Activated T-cell treated with anti-CD3 and anti-CD28 coated beads, Interleukin-2, amount 50 U/mL, for 72 hours (primary cell): ENCODE measurements at regions not wholly inside any gene's neighbourhood (a gene's known extent, or its start where the extent isn't known, plus 50 kb on each side); places are given as distances from the start of the nearest gene placed in this dataset.

ENCODE experiments used
- ATAC-seq, 2 donors: fragments of 150-1000 bp; cut with Tn5 transposase; replicated peaks in 1 of 2; 2 replicates each; pipeline ENCODE4 v1.10.0; 2021; ENCODE audit warnings: moderate library complexity in 2 of 2, mild to moderate bottlenecking in 1 of 2
- DNase-seq, 2 donors: peaks; one replicate each; pipeline ENCODE4 v3.0.0; 2021 to 2022; ENCODE audit warnings: mixed read lengths in 1 of 2
- H3K27ac Mint-ChIP-seq: one replicate; pipeline ENCODE4 v1.8.0; 2022; ENCODE audit warnings: mild to moderate bottlenecking, moderate library complexity, mixed read lengths
- H3K27me3 Mint-ChIP-seq: one replicate; pipeline ENCODE4 v1.8.0; 2022; ENCODE audit warnings: low read depth, mixed read lengths
- H3K36me3 Mint-ChIP-seq, 2 donors: one replicate each; pipeline ENCODE4 v1.8.0; 2022; ENCODE audit warnings: mixed read lengths in 2 of 2, mild to moderate bottlenecking in 1 of 2; ENCODE audit not compliant: insufficient read depth in 2 of 2
- H3K4me1 Mint-ChIP-seq: one replicate; pipeline ENCODE4 v1.8.0; 2022; ENCODE audit warnings: low read depth, mixed read lengths
- H3K4me3 Mint-ChIP-seq, 2 donors: one replicate each; pipeline ENCODE4 v1.8.0; 2022; ENCODE audit warnings: mild to moderate bottlenecking in 2 of 2, mixed read lengths in 2 of 2, moderate library complexity in 2 of 2
- H3K9me3 Mint-ChIP-seq, 2 donors: one replicate each; pipeline ENCODE4 v1.8.0; 2022; ENCODE audit warnings: mixed read lengths in 2 of 2

GRCh38 chr9:78607853-78608252, 310.9 kb downstream of the PSAT1 start:
- H3K9me3 Mint-ChIP-seq = no peaks in the 10 kb centered on the region
- DNase-seq (no peak), ATAC-seq (no peak)
- no peaks in the 10 kb centered on the region for H3K27me3 Mint-ChIP-seq
- no peaks in the 10 kb centered on the region for H3K4me1 Mint-ChIP-seq
- no peak overlapping the region for H3K4me3 Mint-ChIP-seq
- no peaks in the 10 kb centered on the region for H3K36me3 Mint-ChIP-seq
- H3K27ac Mint-ChIP-seq = no peak overlapping the region

- Mint-ChIP-seq H3K4me3 (no peak overlapping the region), H3K4me1 (no peaks in the 10 kb centered on the region), H3K36me3 (no peaks in the 10 kb centered on the region), H3K27ac (no peak overlapping the region), H3K9me3 (no peaks in the 10 kb centered on the region), H3K27me3 (no peaks in the 10 kb centered on the region)
- no peak for DNase-seq
- no peak for ATAC-seq
Measured at GRCh38 chr9:78609450-78609849, 312.5 kb downstream of the PSAT1 start.

GRCh38 chr9:78612091-78612490, 315.2 kb downstream of the PSAT1 start:
- Mint-ChIP-seq H3K27me3 (no peaks in the 10 kb centered on the region), H3K9me3 (no peaks in the 10 kb centered on the region), H3K27ac (no peak overlapping the region), H3K36me3 (no peaks in the 10 kb centered on the region), H3K4me1 (no peaks in the 10 kb centered on the region), H3K4me3 (no peak overlapping the region)
- no peak for DNase-seq
- no peak for ATAC-seq

GRCh38 chr9:78613006-78613405, 316.1 kb downstream of the PSAT1 start:
- ATAC-seq = no peak

GRCh38 chr9:78614892-78615291, 318.0 kb downstream of the PSAT1 start:
- Mint-ChIP-seq H3K27ac (no peak overlapping the region), H3K4me3 (no peak overlapping the region), H3K36me3 (no peaks in the 10 kb centered on the region), H3K27me3 (no peaks in the 10 kb centered on the region), H3K9me3 (no peaks in the 10 kb centered on the region), H3K4me1 (no peaks in the 10 kb centered on the region)
- no peak for DNase-seq
- no peak for ATAC-seq

More at GRCh38 chr9:78613006-78613405, 316.1 kb downstream of the PSAT1 start:
- H3K4me3 Mint-ChIP-seq = no peak overlapping the region
- H3K4me1 Mint-ChIP-seq = no peaks in the 10 kb centered on the region
- no peaks in the 10 kb centered on the region for H3K27me3 Mint-ChIP-seq
- no peaks in the 10 kb centered on the region for H3K36me3 Mint-ChIP-seq
- H3K9me3 Mint-ChIP-seq = no peaks in the 10 kb centered on the region
- no peak overlapping the region for H3K27ac Mint-ChIP-seq
- no peak for DNase-seq

GRCh38 chr9:78615372-78615771, 318.4 kb downstream of the PSAT1 start:
- ATAC-seq (no peak), DNase-seq (no peak)
- Mint-ChIP-seq H3K27ac (no peak overlapping the region), H3K36me3 (no peaks in the 10 kb centered on the region), H3K27me3 (no peaks in the 10 kb centered on the region), H3K4me3 (no peak overlapping the region), H3K4me1 (no peaks in the 10 kb centered on the region), H3K9me3 (no peaks in the 10 kb centered on the region)

- H3K36me3 Mint-ChIP-seq = no peaks in the 10 kb centered on the region
Measured at GRCh38 chr9:78618735-78619134, 321.8 kb downstream of the PSAT1 start.

GRCh38 chr9:78620303-78620702, 323.4 kb downstream of the PSAT1 start:
- no peaks in the 10 kb centered on the region for H3K36me3 Mint-ChIP-seq
- no peaks in the 10 kb centered on the region for H3K4me1 Mint-ChIP-seq
- H3K9me3 Mint-ChIP-seq = no peaks in the 10 kb centered on the region
- no peak overlapping the region for H3K4me3 Mint-ChIP-seq
- H3K27me3 Mint-ChIP-seq = no peaks in the 10 kb centered on the region
- ATAC-seq (no peak), DNase-seq (no peak)
- no peak overlapping the region for H3K27ac Mint-ChIP-seq

More at GRCh38 chr9:78618735-78619134, 321.8 kb downstream of the PSAT1 start:
- no peak overlapping the region for H3K4me3 Mint-ChIP-seq
- no peak overlapping the region for H3K27ac Mint-ChIP-seq
- H3K4me1 Mint-ChIP-seq = no peaks in the 10 kb centered on the region
- H3K9me3 Mint-ChIP-seq = no peaks in the 10 kb centered on the region
- no peak for ATAC-seq
- DNase-seq = no peak
- no peaks in the 10 kb centered on the region for H3K27me3 Mint-ChIP-seq

- DNase-seq (no peak), ATAC-seq (no peak)
- no peaks in the 10 kb centered on the region for H3K9me3 Mint-ChIP-seq
- no peak overlapping the region for H3K4me3 Mint-ChIP-seq
- no peaks in the 10 kb centered on the region for H3K27me3 Mint-ChIP-seq
- no peaks in the 10 kb centered on the region for H3K36me3 Mint-ChIP-seq
- no peak overlapping the region for H3K27ac Mint-ChIP-seq
- H3K4me1 Mint-ChIP-seq = no peaks in the 10 kb centered on the region
Measured at GRCh38 chr9:78620764-78621163, 323.8 kb downstream of the PSAT1 start.

GRCh38 chr9:78622126-78622525, 325.2 kb downstream of the PSAT1 start:
- Mint-ChIP-seq H3K27me3 (no peaks in the 10 kb centered on the region), H3K4me1 (no peaks in the 10 kb centered on the region), H3K36me3 (no peaks in the 10 kb centered on the region), H3K4me3 (no peak overlapping the region), H3K27ac (no peak overlapping the region), H3K9me3 (no peaks in the 10 kb centered on the region)
- ATAC-seq (no peak), DNase-seq (no peak)

- H3K9me3 Mint-ChIP-seq = peaks cover 0 to 1% of the 10 kb centered on the region in 2 donors
- DNase-seq (no peak), ATAC-seq (no peak)
- no peaks in the 10 kb centered on the region for H3K27me3 Mint-ChIP-seq
- H3K36me3 Mint-ChIP-seq = no peaks in the 10 kb centered on the region
- H3K4me1 Mint-ChIP-seq = no peaks in the 10 kb centered on the region
- no peak overlapping the region for H3K4me3 Mint-ChIP-seq
- no peak overlapping the region for H3K27ac Mint-ChIP-seq
Measured at GRCh38 chr9:78626971-78627370, 330.0 kb downstream of the PSAT1 start.

- Mint-ChIP-seq H3K4me3 (no peak overlapping the region), H3K36me3 (no peaks in the 10 kb centered on the region), H3K27me3 (no peaks in the 10 kb centered on the region), H3K9me3 (peaks cover 0 to 1% of the 10 kb centered on the region in 2 donors), H3K27ac (no peak overlapping the region), H3K4me1 (no peaks in the 10 kb centered on the region)
- DNase-seq = no peak
- no peak for ATAC-seq
Measured at GRCh38 chr9:78630966-78631365, 334.0 kb downstream of the PSAT1 start.

- Mint-ChIP-seq H3K36me3 (no peaks in the 10 kb centered on the region), H3K27ac (no peak overlapping the region), H3K4me3 (no peak overlapping the region), H3K27me3 (peaks cover 8% of the 10 kb centered on the region), H3K9me3 (peaks cover 1 to 4% of the 10 kb centered on the region in 2 donors), H3K4me1 (no peaks in the 10 kb centered on the region)
- DNase-seq (no peak), ATAC-seq (no peak)
Measured at GRCh38 chr9:78640728-78641127, 343.8 kb downstream of the PSAT1 start.

- Mint-ChIP-seq H3K36me3 (no peaks in the 10 kb centered on the region), H3K4me3 (no peak overlapping the region), H3K27ac (no peak overlapping the region), H3K9me3 (peaks cover 1 to 6% of the 10 kb centered on the region in 2 donors), H3K27me3 (peaks cover 8% of the 10 kb centered on the region), H3K4me1 (no peaks in the 10 kb centered on the region)
- ATAC-seq (no peak), DNase-seq (no peak)
Measured at GRCh38 chr9:78644359-78644758, 347.4 kb downstream of the PSAT1 start.
